ENCODE measurements at regions not wholly inside any gene's neighbourhood (a gene's known extent, or its start where the extent isn't known, plus 50 kb on each side); places are given as distances from the start of the nearest gene placed in this dataset.
"Not testable (repeated sequence)": the region's sequence is repeated elsewhere in the genome, so short reads cannot be mapped to it uniquely, and the experiment has no call there.

- H3K27ac ChIP-seq (ENCODE audit: low read depth, low read length); H3K9ac ChIP-seq (ENCODE audit: low read depth, low read length); H3K4me3 ChIP-seq (ENCODE audit: low read length): not testable (repeated sequence)
These were observed 116.1 kb upstream of the GJE1 start for GRCh38 chr6:142016666-142017065.

DNA sequence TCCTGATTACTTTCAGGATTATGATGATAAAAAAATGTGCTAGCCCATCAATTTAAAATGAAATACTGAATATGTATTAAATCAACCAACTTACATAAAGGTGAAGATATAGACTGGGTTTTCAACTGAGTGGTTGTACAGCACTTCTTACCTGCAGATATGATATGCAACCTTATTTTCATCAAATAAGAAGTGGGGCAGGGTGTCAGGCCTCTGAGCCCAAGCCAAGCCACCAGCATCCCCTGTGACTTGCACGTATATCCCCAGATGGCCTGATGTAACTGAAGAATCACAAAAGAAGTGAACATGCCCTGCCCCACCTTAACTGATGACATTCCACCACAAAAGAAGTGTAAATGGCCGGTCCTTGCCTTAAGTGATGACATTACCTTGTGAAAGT, 117.3 kb upstream of the GJE1 start:
- H3K4me3 ChIP-seq (ENCODE audit: low read length): peak overlapping the region; percentile 40
- H3K36me3 ChIP-seq (ENCODE audit: insufficient read depth, low read length); H3K9me3 ChIP-seq (ENCODE audit: insufficient read depth, low read depth, low read length); H3K27me3 ChIP-seq (ENCODE audit: insufficient read depth, low read length): not testable (repeated sequence)
- H3K27ac ChIP-seq (ENCODE audit: low read depth, low read length): peak overlapping the region; percentile 90
- peaks cover 23% of the 10 kb centered on the region for H3K4me1 ChIP-seq (ENCODE audit: insufficient read depth, low read length)
- peak overlapping the region; percentile 62; the same call in 1 of the 2 replicates for H3K9ac ChIP-seq (ENCODE audit: low read depth, low read length)
- 14% methylated on average over 1 of the region's 2 CpGs for WGBS

More at GRCh38 chr6:142016666-142017065, 116.1 kb upstream of the GJE1 start:
- not testable (repeated sequence) for H3K9me3 ChIP-seq (ENCODE audit: insufficient read depth, low read depth, low read length); H3K36me3 ChIP-seq (ENCODE audit: insufficient read depth, low read length); H3K27me3 ChIP-seq (ENCODE audit: insufficient read depth, low read length)
- H3K4me1 ChIP-seq (ENCODE audit: insufficient read depth, low read length): peaks cover 23% of the 10 kb centered on the region
- 82% methylated on average over 4 of the region's 5 CpGs for WGBS

DNA sequence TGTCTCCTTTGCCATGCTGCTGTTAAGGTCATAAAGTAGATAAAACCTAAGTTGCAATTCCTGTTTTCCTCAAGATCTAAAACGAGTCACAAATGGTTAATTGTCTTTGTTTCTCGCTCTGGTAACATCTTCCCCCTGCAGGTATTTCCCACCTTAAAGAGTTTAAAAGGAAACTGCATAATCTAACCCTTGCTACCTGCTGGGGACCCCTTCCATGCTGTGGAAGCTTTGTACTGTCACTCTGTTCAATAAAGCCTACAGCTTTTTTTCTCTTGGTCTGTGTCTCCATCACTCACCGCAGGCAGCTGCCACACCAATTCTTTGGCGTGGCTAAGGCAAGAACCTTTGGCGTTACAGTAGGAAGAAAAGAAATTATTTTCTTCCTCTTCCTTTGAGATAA, 117.7 kb upstream of the GJE1 start:
- 2% methylated on average over 4 of the region's 5 CpGs for WGBS
- H3K9ac ChIP-seq (ENCODE audit: low read depth, low read length): peak overlapping the region; percentile 79
- no peaks in the 10 kb centered on the region for H3K36me3 ChIP-seq (ENCODE audit: insufficient read depth, low read length)
- peak overlapping the region; percentile 90 for H3K27ac ChIP-seq (ENCODE audit: low read depth, low read length)
- H3K4me3 ChIP-seq (ENCODE audit: low read length): peak overlapping the region; percentile 40
- peaks cover 23% of the 10 kb centered on the region for H3K4me1 ChIP-seq (ENCODE audit: insufficient read depth, low read length)
- H3K27me3 ChIP-seq (ENCODE audit: insufficient read depth, low read length): no peaks in the 10 kb centered on the region
- H3K9me3 ChIP-seq (ENCODE audit: insufficient read depth, low read depth, low read length): no peaks in the 10 kb centered on the region

DNA sequence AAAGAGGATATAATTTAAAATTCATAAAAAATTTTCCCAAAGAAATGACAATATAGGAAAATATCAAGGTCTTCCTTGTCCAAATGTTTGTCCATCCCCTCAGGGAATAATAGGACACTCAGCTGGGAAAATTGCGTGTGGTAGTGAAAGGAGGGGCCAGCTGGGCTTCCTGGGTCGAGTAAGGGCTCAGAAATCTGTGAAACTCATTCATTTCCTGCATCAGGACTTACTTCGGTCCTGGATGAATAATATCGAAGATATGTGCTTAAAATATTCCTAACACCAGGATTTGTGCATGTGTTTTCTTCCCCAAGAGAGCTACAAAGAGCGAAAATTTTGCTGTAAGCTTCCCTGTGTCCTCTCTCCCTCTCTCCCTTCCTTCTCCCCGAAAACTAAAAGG, 118.2 kb upstream of the GJE1 start:
- peaks cover 24% of the 10 kb centered on the region for H3K4me1 ChIP-seq (ENCODE audit: insufficient read depth, low read length)
- no peaks in the 10 kb centered on the region for H3K27me3 ChIP-seq (ENCODE audit: insufficient read depth, low read length)
- H3K36me3 ChIP-seq (ENCODE audit: insufficient read depth, low read length): no peaks in the 10 kb centered on the region
- H3K27ac ChIP-seq (ENCODE audit: low read depth, low read length): peak overlapping the region; percentile 90
- no peaks in the 10 kb centered on the region for H3K9me3 ChIP-seq (ENCODE audit: insufficient read depth, low read depth, low read length)
- WGBS: 33% methylated on average over 6 of the region's 6 CpGs
- H3K9ac ChIP-seq (ENCODE audit: low read depth, low read length): peak overlapping the region; percentile 79
- peak overlapping the region; percentile 40 for H3K4me3 ChIP-seq (ENCODE audit: low read length)

DNA sequence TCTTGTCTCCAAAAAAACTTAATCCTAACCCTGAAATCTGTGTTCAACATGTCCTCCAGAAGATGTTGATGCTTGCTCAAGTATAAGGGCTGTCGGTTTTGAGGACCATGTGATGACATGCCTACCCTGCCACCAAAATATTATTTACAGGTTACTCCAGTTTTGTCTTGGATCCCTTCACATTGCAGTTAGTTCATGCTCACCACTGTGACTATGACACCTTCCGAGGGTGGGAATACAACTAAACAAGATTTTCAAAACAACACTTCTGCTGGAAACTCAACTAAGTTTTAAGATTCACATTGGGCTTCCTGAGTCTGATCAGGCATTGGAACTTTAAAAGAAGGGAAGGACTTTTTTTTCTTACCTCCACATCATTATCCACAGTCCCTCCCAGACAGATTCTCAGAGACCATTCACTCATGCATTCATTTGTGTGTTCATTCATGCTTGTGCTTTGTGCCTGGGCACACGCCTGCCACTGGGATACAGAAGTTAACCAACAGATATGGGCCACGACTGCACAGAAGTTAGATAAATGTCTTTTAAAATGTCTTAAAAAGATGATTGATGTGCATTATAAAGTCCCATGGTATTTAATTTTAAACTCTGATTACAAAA, 118.7 kb upstream of the GJE1 start:
- peak overlapping the region; percentile 40; the same call in 1 of the 2 replicates for H3K4me3 ChIP-seq (ENCODE audit: low read length)
- H3K36me3 ChIP-seq (ENCODE audit: insufficient read depth, low read length): no peaks in the 10 kb centered on the region
- H3K9ac ChIP-seq (ENCODE audit: low read depth, low read length): peak overlapping the region; percentile 79; the same call in 1 of the 2 replicates
- no peaks in the 10 kb centered on the region for H3K27me3 ChIP-seq (ENCODE audit: insufficient read depth, low read length)
- WGBS: 90% methylated on average over 4 of the region's 4 CpGs
- peak overlapping the region; percentile 90 for H3K27ac ChIP-seq (ENCODE audit: low read depth, low read length)
- H3K9me3 ChIP-seq (ENCODE audit: insufficient read depth, low read depth, low read length): no peaks in the 10 kb centered on the region
- H3K4me1 ChIP-seq (ENCODE audit: insufficient read depth, low read length): peaks cover 28% of the 10 kb centered on the region

DNA sequence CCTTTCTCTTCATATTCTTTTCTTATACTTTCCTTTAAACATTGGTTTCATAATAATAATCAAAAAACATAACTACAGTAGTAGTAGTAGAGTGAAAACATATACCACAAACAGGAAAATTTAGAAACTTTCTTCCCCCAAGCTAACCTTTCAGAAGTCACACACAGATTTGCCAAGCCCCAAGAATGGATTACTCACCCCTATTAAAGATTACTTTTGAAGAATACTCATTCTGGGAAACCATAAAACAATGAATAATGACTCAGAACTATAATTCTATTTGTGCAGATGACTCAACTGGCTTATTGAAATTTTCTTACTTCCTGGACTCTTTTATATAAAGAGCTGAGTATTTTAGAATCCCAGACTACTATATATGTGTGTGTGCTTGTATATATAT, 119.4 kb upstream of the GJE1 start:
- Histone ChIP-seq H3K27me3 (ENCODE audit: insufficient read depth, low read length) (no peaks in the 10 kb centered on the region), H3K36me3 (ENCODE audit: insufficient read depth, low read length) (no peaks in the 10 kb centered on the region), H3K27ac (ENCODE audit: low read depth, low read length) (no peak overlapping the region), H3K9ac (ENCODE audit: low read depth, low read length) (no peak overlapping the region), H3K4me1 (ENCODE audit: insufficient read depth, low read length) (peaks cover 28% of the 10 kb centered on the region), H3K9me3 (ENCODE audit: insufficient read depth, low read depth, low read length) (no peaks in the 10 kb centered on the region; the same call in 1 of the 2 replicates), H3K4me3 (ENCODE audit: low read length) (no peak overlapping the region)

DNA sequence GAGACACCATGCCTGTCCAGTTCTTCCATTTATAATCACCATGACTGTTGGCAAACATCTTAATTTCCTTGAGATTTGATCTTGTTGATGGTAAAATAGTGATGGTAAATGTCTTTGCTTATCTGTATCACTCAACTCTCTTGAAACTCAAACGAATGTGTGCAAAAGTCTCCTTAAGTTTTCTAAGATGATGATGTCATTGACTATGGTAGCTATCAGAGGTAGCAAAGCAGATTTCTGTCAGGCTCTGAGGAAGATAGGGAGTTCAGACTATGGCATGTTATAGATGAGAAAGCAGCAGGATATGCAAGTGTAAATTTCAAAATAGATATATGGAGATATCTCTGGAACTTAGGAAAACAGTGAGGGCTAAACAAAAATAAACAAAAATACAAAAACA, 121.0 kb upstream of the GJE1 start:
- WGBS: 96% methylated on average over 1 of the region's 1 CpG
- Histone ChIP-seq H3K4me3 (ENCODE audit: low read length) (no peak overlapping the region), H3K4me1 (ENCODE audit: insufficient read depth, low read length) (peaks cover 28% of the 10 kb centered on the region), H3K27ac (ENCODE audit: low read depth, low read length) (no peak overlapping the region), H3K9ac (ENCODE audit: low read depth, low read length) (no peak overlapping the region), H3K36me3 (ENCODE audit: insufficient read depth, low read length) (no peaks in the 10 kb centered on the region), H3K27me3 (ENCODE audit: insufficient read depth, low read length) (no peaks in the 10 kb centered on the region), H3K9me3 (ENCODE audit: insufficient read depth, low read depth, low read length) (no peaks in the 10 kb centered on the region; the same call in 1 of the 2 replicates)

- Histone ChIP-seq H3K36me3 (ENCODE audit: insufficient read depth, low read length) (no peaks in the 10 kb centered on the region), H3K9me3 (ENCODE audit: insufficient read depth, low read depth, low read length) (no peaks in the 10 kb centered on the region; the same call in 1 of the 2 replicates), H3K4me3 (ENCODE audit: low read length) (no peak overlapping the region), H3K27ac (ENCODE audit: low read depth, low read length) (no peak overlapping the region), H3K9ac (ENCODE audit: low read depth, low read length) (no peak overlapping the region), H3K4me1 (ENCODE audit: insufficient read depth, low read length) (peaks cover 28% of the 10 kb centered on the region), H3K27me3 (ENCODE audit: insufficient read depth, low read length) (no peaks in the 10 kb centered on the region)
These were observed 121.6 kb upstream of the GJE1 start for GRCh38 chr6:142011156-142011555.

GRCh38 chr6:142009647-142010046, 123.1 kb upstream of the GJE1 start:
- WGBS: 90% methylated on average over 2 of the region's 2 CpGs
- H3K27ac ChIP-seq (ENCODE audit: low read depth, low read length): no peak overlapping the region
- no peak overlapping the region for H3K4me3 ChIP-seq (ENCODE audit: low read length)
- no peak overlapping the region for H3K9ac ChIP-seq (ENCODE audit: low read depth, low read length)
- H3K4me1 ChIP-seq (ENCODE audit: insufficient read depth, low read length): peaks cover 19% of the 10 kb centered on the region
- H3K27me3 ChIP-seq (ENCODE audit: insufficient read depth, low read length): no peaks in the 10 kb centered on the region
- H3K36me3 ChIP-seq (ENCODE audit: insufficient read depth, low read length): no peaks in the 10 kb centered on the region
- no peaks in the 10 kb centered on the region; the same call in 1 of the 2 replicates for H3K9me3 ChIP-seq (ENCODE audit: insufficient read depth, low read depth, low read length)

DNA sequence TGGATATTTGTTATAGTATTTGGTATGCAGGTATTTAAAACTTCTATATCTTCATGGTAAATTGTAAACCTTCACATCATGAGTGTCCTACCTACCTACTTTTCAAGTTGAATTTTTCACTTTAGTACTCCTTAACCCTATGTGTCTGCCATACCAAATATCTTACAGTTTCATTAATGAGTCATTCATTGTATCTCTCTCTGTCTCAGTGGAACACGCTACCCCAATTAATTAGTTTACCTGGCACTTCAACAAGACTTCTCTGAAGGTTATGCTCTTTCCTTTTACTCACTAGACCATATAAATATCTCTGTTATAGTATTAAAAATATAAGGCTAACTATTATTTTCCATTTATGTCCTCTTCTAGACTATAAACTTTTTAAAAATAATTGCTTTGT, 123.9 kb upstream of the GJE1 start:
- H3K27me3 ChIP-seq (ENCODE audit: insufficient read depth, low read length): no peaks in the 10 kb centered on the region
- H3K4me3 ChIP-seq (ENCODE audit: low read length): no peak overlapping the region
- H3K9ac ChIP-seq (ENCODE audit: low read depth, low read length): no peak overlapping the region
- no peaks in the 10 kb centered on the region; the same call in 1 of the 2 replicates for H3K9me3 ChIP-seq (ENCODE audit: insufficient read depth, low read depth, low read length)
- peaks cover 11% of the 10 kb centered on the region for H3K4me1 ChIP-seq (ENCODE audit: insufficient read depth, low read length)
- no peak overlapping the region for H3K27ac ChIP-seq (ENCODE audit: low read depth, low read length)
- H3K36me3 ChIP-seq (ENCODE audit: insufficient read depth, low read length): no peaks in the 10 kb centered on the region
- WGBS: 95% methylated on average over 1 of the region's 1 CpG

DNA sequence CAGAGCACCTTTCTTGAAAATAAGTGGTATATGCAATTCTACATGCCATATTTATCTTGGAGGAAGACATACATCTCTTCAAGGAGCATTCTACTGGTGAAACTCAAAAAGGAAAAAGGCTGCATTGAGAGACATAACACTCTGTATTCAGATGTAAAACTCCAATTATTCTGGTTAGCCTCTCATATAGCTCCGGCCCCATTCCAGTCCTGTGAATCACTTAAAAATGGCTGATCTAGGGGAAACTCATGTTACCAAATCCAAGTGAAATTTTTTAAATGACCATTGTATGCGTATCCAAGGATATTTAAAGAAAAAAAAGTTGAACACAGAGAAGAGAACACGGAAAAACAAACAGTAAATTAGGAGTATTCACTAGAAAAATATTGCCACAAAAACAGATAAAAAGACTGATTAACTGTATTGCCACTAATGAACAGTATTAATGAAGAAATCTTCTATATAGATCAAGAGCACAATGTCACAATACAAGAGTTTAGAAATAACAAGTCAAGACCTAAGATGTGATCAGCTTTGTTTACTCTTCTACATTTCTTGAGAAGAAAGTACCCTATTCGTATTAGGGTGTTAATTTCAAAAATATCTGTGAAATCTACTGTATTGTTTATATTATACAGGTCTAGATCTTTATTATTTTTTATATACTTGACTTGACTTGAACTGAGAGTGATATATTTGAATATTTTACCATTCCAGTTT, 124.5 kb upstream of the GJE1 start:
- no peaks in the 10 kb centered on the region for H3K27me3 ChIP-seq (ENCODE audit: insufficient read depth, low read length)
- no peaks in the 10 kb centered on the region for H3K36me3 ChIP-seq (ENCODE audit: insufficient read depth, low read length)
- no peak overlapping the region for H3K9ac ChIP-seq (ENCODE audit: low read depth, low read length)
- H3K4me1 ChIP-seq (ENCODE audit: insufficient read depth, low read length): peaks cover 7% of the 10 kb centered on the region; the same call in 1 of the 2 replicates
- 97% methylated on average over 3 of the region's 4 CpGs for WGBS
- H3K4me3 ChIP-seq (ENCODE audit: low read length): no peak overlapping the region
- H3K9me3 ChIP-seq (ENCODE audit: insufficient read depth, low read depth, low read length): no peaks in the 10 kb centered on the region; the same call in 1 of the 2 replicates
- H3K27ac ChIP-seq (ENCODE audit: low read depth, low read length): no peak overlapping the region
